Lower leg skin (tissue), 4 donors: ENCODE measurements at regions not wholly inside any gene's neighbourhood (a gene's known extent, or its start where the extent isn't known, plus 50 kb on each side); places are given as distances from the start of the nearest gene placed in this dataset.

Experiments
- DNase-seq, 2 donors: peaks; one replicate each; pipeline ENCODE4 v3.0.0-alpha.2; 2019; ENCODE audit warnings: low spot score in 2 of 2
- H3K4me3 ChIP-seq: fragments of 200-600 bp; sonication (generic); 2 replicates; pipeline ENCODE4 v1.5.1; 2017; ENCODE audit warnings: mild to moderate bottlenecking, low read depth; ENCODE audit not compliant: poor library complexity, severe bottlenecking
- POLR2A ChIP-seq, 2 donors: fragments of 450-650 bp; IDR thresholded peaks; one replicate each; pipeline ENCODE4 v1.6.1; 2016 to 2017; ENCODE audit warnings: antibody characterized with exemption in 2 of 2, mild to moderate bottlenecking in 1 of 2, moderate library complexity in 1 of 2
- WGBS, 2 donors: methylation state at CpG; one replicate each; pipeline ENCODE4 v1.1.5; 2018; 5-methylcytosine and 5-hydroxymethylcytosine counted together
- intact Hi-C: fragments of 100-400 bp; cut with DNase I; formaldehyde crosslinking; loops from one replicate; pipeline ENCODE4 v1.15.0; 2023; ENCODE audit warnings: low total_unique reads
- TF ChIP-seq, protein P1 (sequence below), 3 donors: fragments of 450-650 bp; IDR thresholded peaks; one replicate each; pipeline ENCODE4 v1.5.1; 2016; ENCODE audit warnings: antibody characterized with exemption in 3 of 3, mild to moderate bottlenecking in 3 of 3, moderate library complexity in 2 of 3

DNA sequence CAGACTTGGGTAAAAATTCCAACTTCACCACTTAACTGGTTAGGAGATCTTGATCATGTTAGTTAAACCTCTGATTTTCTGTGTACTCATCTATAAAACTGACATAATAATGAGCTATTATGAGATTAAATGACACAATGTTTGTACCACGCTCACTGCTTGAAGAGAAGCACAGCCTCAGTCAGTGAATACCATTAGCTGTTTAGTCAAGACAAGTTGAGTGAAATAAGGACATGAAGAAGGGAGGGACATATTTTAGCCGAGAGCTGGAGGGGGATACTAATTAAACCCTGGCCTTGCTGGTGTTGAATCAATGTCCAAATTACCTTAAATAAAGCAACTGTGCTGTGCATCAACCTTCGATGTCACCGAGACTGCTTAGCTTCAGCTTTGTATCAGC, 105.1 kb upstream of the TOX3 start:
- no peak for DNase-seq
- TF ChIP-seq POLR2A (IDR thresholded peaks at IDR 0.05) = no peak
- TF ChIP-seq, protein P1, sequence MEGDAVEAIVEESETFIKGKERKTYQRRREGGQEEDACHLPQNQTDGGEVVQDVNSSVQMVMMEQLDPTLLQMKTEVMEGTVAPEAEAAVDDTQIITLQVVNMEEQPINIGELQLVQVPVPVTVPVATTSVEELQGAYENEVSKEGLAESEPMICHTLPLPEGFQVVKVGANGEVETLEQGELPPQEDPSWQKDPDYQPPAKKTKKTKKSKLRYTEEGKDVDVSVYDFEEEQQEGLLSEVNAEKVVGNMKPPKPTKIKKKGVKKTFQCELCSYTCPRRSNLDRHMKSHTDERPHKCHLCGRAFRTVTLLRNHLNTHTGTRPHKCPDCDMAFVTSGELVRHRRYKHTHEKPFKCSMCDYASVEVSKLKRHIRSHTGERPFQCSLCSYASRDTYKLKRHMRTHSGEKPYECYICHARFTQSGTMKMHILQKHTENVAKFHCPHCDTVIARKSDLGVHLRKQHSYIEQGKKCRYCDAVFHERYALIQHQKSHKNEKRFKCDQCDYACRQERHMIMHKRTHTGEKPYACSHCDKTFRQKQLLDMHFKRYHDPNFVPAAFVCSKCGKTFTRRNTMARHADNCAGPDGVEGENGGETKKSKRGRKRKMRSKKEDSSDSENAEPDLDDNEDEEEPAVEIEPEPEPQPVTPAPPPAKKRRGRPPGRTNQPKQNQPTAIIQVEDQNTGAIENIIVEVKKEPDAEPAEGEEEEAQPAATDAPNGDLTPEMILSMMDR (IDR thresholded peaks at IDR 0.05) = no peak
- H3K4me3 ChIP-seq = no peak overlapping the region
- intact Hi-C loops = no loop called here
- WGBS, 2 donors = 85 to 86% methylated on average over 4 of the region's 4 CpGs

DNA sequence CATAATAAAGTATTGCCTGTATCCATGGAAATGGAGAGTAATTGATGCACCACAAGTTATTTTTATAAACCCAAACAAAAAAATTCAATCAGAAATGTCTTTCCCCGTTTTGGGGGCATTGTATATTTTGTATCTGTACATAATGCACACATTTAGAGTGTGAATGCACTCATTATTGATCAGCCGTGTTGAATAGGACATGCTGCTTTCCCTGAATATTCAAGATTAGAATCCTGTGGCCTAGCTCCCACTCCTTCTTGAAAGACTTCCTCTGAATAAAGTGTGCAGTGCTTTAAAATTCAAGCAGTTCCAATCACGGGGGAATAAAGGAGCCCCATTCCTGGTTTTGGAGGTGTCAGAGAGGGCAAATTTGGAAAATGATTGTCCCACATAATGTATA, 103.8 kb upstream of the TOX3 start:
- TF ChIP-seq POLR2A (IDR thresholded peaks at IDR 0.05) = no peak
- TF ChIP-seq, protein P1 (IDR thresholded peaks at IDR 0.05) = no peak
- WGBS, 2 donors = 66 to 68% methylated on average over 3 of the region's 3 CpGs
- no peak for DNase-seq
- no peak overlapping the region for H3K4me3 ChIP-seq
- intact Hi-C loops = no loop called here

DNA sequence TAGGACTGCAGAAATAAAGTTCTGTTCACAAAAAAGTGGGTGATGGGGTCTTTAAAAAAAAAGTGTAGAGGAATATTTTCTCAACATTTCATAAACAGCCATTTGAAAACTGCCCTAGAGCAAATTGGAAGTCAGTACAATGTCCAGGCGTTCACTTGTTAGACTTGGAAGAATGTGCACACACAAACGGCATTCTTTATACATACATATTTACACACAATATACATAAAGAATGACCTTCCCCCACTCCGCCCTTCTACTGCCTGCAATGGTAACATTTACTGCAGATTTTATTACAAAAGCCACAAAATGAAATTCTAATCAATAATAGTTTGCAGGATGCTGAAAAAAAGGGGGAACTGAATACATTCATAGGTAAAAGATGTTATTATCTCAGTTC, 103.4 kb upstream of the TOX3 start:
- no peak overlapping the region for H3K4me3 ChIP-seq
- DNase-seq = no peak
- intact Hi-C loops = no loop called here
- 70 to 72% methylated on average over 3 of the region's 3 CpGs for WGBS, 2 donors
- TF ChIP-seq, protein P1 (IDR thresholded peaks at IDR 0.05) = no peak
- no peak for TF ChIP-seq POLR2A (IDR thresholded peaks at IDR 0.05)

- no peak for TF ChIP-seq POLR2A (IDR thresholded peaks at IDR 0.05)
- TF ChIP-seq, protein P1 (IDR thresholded peaks at IDR 0.05) = no peak
- no peak for DNase-seq
- intact Hi-C loops = no loop called here
- H3K4me3 ChIP-seq = no peak overlapping the region
- whole genome bisulfite sequencing, 2 donors = 62 to 77% methylated on average over 1 of the region's 1 CpG
These were observed 102.9 kb upstream of the TOX3 start for GRCh38 chr16:52649870-52650269.

DNA sequence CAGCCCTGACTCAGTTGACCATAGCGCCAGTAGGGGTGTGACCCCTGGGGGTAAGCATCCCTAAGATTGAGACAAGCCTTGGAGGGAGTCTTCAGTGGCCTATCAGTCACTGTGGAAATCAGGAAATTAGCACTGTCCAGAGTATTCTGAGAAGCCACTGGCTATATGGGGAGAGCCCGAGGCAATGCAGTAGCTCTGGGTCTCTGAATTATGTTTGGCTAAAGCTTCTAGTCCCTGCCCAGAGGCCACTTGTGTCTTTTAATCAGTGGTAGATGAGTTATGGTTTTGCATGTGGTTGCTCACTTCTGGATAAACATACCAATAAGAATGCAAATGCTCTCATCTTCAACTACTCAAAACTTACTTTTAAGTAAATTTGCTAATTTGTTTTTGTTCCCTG, 100.6 kb upstream of the TOX3 start:
- no peak for DNase-seq
- H3K4me3 ChIP-seq = no peak overlapping the region
- intact Hi-C loops = no loop called here
- WGBS, 2 donors = 65 to 89% methylated on average over 2 of the region's 2 CpGs
- TF ChIP-seq, protein P1 (IDR thresholded peaks at IDR 0.05) = no peak
- no peak for TF ChIP-seq POLR2A (IDR thresholded peaks at IDR 0.05)

DNA sequence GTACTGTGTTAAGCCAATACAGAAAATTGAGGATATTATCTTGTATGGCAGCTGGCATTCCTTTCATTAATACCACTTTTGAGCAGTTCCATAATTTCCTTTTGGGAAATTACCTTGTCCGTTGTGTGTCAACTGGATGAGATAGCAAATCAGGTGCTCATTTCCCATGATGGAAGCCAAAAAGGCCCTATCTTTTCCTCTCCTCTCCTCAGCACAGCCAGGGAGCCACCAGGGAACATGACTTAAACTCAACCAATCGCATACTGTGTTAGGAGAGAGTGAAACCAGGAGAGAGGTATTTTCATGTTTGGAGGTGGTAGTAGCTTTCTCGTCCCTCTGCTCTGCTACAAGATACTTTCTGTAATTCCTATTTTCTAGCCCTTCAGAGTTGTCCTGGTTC, 96.1 kb upstream of the TOX3 start:
- no peak for TF ChIP-seq POLR2A (IDR thresholded peaks at IDR 0.05)
- TF ChIP-seq, protein P1 (IDR thresholded peaks at IDR 0.05) = no peak
- no peak for DNase-seq
- H3K4me3 ChIP-seq = no peak overlapping the region
- WGBS, 2 donors = 81 to 84% methylated on average over 3 of the region's 3 CpGs
- intact Hi-C loops = no loop called here
